Effector CD4-positive, alpha-beta T cell (primary cell): ENCODE measurements at regions not wholly inside any gene's neighbourhood (a gene's known extent, or its start where the extent isn't known, plus 50 kb on each side); places are given as distances from the start of the nearest gene placed in this dataset.

ENCODE experiments used
- DNase-seq: peaks from one replicate; pipeline ENCODE4 v3.0.0-alpha.2; 2020

DNA sequence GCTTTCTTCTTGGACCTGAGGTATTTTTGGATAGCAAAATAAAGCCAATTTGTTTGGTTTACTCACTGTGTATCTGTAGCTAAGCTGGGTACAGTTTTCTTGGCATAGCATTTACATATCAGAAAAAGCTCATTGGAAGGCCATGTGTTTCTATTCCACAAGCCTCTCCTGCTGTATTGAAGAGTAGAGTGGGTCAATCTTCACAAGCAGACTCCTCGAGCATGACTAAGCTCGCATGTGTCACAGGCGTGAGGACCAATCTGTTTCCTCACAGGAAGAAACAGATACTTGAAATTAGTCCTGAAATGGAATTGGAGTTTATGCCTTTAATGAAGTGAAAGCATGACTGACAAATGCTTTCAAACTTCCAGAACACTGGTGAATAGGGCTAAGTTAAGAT lies 1279.0 kb upstream of the MAP3K7 start:
- no peak for DNase-seq

DNA sequence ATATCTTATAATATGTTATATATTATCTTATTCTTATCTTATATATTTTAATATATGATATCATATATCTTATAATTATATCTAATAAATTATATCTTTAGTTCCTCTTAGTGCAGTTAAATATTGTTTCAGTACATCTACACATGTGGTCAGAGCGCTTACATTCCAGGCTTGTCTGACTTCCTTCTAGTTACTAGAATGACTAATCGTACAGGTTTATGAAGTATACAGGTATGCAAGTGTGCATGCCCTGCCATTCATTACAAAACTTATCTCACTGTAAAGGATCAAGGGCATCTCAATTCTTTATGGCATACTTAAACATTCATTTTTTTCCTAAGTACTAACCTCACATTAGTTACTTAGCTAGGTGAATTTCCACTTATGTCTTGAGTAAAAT lies 1278.0 kb upstream of the MAP3K7 start:
- DNase-seq, result no peak

GRCh38 chr6:91860541-91861335 lies 1273.9 kb upstream of the MAP3K7 start:
- no peak for DNase-seq

DNA sequence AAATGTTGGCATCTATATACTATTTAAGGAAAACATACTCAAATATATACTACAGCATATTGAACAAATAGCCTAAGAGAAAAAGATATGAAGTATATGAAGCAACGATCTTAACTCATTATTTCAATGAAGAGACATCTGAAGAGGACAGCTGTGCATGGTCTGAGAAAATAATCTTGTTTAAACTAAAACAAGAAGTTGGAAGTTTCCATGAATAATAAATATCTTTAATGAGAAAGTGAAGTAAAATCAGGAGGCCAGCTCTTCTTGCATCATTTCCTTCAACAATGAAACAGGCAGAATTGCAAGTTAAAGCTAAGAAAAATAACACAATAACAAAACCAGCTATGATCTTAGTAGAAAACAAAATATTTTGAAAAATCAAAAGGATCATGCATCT lies 1265.4 kb upstream of the MAP3K7 start:
- DNase-seq, result no peak

- DNase-seq, result no peak
Measured at GRCh38 chr6:91834813-91835212, 1247.9 kb upstream of the MAP3K7 start.

- no peak for DNase-seq
Measured at GRCh38 chr6:91827151-91827550, 1240.3 kb upstream of the MAP3K7 start.

GRCh38 chr6:91826128-91826527 lies 1239.3 kb upstream of the MAP3K7 start:
- no peak for DNase-seq

GRCh38 chr6:91824331-91824730 lies 1237.5 kb upstream of the MAP3K7 start:
- no peak for DNase-seq

- no peak for DNase-seq
Measured at GRCh38 chr6:91822581-91822980, 1235.7 kb upstream of the MAP3K7 start.

DNA sequence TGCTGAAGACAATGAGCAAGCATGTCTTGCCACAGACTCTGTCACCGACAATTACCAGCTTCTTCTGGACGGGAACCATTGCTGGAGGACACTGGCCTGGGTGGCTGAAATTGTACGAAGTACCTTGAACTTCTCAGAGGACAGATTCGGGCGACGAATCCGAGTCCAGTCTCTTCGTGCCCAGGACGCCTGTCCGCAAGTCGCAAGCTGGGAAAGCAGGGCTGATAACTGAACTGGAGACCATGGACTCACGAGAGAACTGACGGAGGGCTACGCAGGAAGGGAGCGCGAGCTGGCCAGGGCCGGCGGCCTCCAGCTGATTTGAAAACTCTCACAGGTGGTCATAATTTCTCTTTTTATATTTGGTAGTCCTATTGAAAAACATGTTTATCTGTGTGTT lies 1229.5 kb upstream of the MAP3K7 start:
- no peak for DNase-seq

GRCh38 chr6:91813641-91814040 lies 1226.8 kb upstream of the MAP3K7 start:
- no peak for DNase-seq

DNA sequence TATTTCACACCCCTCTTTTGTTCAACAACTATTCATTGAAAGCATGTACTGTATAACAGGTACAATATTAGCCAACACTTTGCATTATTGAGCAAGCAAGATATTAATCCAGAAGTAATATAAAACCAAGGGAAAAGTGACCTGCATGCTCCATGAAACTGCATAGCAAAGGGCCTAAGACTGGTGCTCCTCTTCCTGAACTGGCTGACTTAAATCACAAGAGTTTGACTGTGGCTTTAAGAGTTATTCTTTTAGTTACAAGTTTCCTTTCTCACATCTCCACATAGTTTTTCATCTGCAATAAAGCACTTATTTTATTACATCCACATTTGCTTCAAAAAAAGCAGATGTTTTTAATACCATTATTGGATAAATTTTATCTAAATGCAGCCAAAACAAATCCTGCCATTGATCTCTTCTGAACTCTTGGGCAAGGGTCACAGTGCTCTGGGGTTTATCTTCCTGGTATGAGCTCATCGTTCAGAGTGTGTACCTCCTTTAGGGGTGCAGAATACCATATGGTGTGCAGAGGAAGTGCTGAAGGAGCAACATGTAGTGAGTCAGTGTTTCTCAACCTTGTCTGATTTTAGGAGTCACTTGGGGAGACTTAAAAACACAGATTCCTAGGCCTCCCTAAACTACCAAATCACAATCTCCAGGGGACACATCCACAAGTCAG lies 1225.9 kb upstream of the MAP3K7 start:
- no peak for DNase-seq

DNA sequence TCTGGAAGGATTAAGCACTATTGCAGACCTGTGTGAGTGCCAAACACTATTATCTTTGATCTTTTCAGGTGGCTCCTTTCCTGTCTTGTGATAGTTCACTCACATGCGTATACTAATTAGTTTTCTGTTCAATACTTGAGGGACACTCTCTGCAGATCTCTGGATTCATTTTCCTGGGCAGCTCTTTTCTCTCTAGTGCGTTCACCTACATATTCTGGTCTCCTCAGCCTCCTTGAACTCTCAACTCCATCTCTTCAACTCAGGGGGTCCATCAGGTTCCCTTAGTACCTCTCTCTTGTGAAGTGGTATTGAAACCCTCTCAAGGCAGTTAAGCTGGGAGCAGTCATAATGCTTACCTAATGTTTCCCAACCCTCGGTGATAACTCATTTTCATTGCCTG lies 1218.1 kb upstream of the MAP3K7 start:
- no peak for DNase-seq

- DNase-seq, result no peak
Measured at GRCh38 chr6:91802431-91802830, 1215.6 kb upstream of the MAP3K7 start.

DNA sequence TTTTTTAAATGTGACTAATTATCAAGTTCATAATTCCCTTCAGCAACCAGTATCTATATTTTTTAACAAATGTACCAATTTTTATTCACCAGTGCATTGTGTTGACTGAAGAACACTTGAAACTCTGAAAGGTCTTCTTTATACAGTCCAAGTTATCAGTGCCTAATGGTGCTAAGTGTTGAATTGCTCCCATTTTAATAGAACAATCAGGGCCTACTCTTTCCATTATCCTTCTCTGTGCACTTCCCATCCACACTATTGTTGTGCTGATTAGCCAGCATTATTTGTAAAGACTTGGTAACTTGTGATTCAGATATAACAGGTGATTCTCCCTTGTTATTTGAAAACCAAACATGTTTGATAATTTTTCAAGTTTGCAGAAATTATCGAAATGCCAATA lies 1209.7 kb upstream of the MAP3K7 start:
- no peak for DNase-seq

- no peak for DNase-seq
Measured at GRCh38 chr6:91788501-91788900, 1201.6 kb upstream of the MAP3K7 start.

DNA sequence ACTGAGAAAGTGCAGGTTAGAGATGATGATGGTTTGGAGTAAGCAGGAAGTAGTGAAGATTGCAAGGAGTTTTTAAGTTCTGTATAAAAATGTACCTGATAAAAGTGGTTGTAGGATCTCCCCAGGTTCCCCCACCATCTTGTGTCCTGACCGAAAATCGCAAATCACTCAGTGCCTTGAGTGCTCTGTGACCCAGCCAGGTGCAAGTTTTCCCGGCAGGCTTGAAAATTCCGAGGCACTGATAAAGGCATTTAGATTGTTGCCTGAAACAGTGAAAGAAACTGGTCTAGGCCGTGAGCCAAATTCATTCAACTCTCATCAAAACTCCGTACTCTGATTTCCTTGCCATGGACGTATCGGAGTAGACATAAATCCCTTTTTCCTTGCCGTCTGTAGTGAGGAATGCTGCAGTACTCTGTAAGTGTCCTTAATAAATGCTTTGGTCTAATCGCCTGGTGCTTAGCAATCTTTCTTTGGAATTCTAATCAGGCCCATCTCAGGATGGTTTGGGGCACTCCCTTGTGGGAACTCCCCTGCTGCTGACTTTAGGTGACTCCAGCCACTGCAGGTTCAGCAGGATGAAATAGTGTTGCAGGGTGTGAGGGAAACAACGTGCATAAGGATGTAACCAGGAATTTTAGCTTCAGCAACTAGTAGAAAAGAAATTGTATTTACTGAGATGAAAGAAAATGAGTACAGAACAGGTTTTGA lies 1199.8 kb upstream of the MAP3K7 start:
- no peak for DNase-seq

GRCh38 chr6:91782802-91783201 lies 1195.9 kb upstream of the MAP3K7 start:
- DNase-seq, result no peak

DNA sequence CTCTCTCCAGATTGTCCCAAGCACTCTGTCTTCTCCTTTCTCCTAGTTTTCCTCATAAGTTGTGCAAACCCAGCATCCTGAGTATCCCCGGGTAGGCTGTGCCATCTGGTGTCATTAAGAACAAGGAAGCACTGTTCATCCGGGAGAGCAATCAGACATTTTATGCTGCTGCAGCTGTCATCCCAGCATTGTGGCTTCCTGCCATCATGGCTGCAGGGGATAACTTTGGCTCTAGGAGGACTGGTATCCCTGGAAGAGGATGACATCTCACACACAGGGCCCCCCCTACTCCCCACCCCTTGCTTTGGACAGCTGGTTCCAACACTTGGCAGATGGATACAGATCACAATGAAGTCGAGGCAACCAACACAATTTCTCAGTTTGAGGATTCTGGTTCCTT lies 1195.1 kb upstream of the MAP3K7 start:
- no peak for DNase-seq

- no peak for DNase-seq
Measured at GRCh38 chr6:91780270-91780669, 1193.4 kb upstream of the MAP3K7 start.

DNA sequence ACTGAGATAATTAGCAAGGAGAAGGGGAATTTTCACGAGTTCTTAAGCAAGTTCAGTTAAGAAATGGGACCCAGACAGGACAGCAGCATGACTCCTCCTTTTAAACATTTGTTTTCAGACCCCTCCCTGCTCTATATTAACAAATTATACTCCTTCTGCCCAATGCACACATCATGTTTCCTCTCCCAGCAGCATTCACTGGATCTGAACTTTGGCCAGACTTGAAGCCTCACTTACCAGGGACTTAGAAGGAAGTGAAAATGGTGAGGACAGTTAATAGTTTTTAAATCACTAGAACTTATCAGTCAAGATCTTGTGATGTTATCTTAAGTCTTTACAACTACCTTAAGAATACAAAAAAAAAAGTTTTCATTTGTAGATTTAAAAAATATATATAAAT lies 1174.7 kb upstream of the MAP3K7 start:
- DNase-seq, result no peak

GRCh38 chr6:91754691-91755090 lies 1167.8 kb upstream of the MAP3K7 start:
- DNase-seq, result no peak

DNA sequence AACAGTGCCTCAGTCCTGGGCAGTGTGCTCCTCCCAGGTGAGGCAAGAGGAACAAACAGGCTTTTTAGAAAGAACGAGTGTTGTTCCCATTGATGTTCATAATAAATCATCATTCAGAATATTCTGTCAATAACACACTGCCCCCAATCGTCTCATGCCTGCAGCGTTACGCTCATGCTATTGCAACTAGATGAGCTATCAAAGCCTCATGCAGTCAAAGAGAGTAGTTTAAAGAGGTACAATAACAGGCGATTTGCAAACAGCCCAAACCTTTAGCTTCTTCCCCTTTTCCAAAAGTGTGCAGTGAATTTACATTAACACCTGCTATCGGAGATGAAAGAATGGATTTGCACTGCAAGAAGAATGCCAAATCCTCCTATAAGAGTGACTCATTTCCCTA lies 1164.7 kb upstream of the MAP3K7 start:
- no peak for DNase-seq

DNA sequence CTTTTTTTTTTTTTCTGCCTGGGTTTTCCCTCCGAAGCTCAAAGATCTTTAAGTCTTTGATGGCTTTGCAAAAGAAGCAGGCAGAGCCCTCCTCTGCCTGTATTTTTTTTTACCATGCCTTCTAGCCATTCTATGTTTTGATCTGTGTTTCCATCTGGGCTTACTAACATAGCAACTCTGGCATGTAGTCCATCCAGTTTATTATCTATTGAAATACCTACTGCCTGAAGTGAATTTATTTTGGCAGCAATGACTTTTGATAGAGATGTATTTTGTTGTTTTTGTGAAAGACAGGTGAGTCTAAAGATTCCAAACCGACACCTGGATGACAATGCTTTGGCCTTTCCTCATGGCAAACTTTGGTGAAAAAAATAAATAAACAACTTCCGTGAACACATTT lies 1157.7 kb upstream of the MAP3K7 start:
- no peak for DNase-seq
